T-helper 22 cell (primary cell): ENCODE measurements at regions not wholly inside any gene's neighbourhood (a gene's known extent, or its start where the extent isn't known, plus 50 kb on each side); places are given as distances from the start of the nearest gene placed in this dataset.
A peak's percentile ranks its signal among the peaks of the same experiment; 100 is the strongest.

ENCODE experiments used
- DNase-seq: peaks from one replicate; pipeline ENCODE4 v3.0.0-alpha.2; 2020; ENCODE audit warnings: low read depth

GRCh38 chrX:40314070-40314469, 216.3 kb upstream of the BCOR start:
- DNase-seq = no peak

DNA sequence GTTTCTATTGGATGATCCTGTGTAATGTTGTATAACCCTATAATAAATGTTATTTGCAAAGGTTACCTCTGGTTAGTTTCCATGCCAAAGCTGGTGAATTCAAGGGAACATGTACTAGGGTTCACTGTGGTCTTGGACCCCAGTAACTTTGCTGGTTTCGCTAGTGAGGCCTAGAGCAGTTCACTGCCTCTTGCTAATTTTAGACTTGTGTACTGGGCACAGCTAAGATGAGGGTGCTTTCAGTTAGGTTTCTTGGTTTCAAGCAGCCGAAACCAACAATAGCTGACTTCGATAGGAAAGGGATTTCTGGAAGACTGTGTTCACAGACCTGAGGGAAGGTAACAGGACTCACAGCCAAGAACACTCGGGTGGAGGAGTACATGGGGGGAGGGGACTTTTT, 215.5 kb upstream of the BCOR start:
- DNase-seq = no peak

DNA sequence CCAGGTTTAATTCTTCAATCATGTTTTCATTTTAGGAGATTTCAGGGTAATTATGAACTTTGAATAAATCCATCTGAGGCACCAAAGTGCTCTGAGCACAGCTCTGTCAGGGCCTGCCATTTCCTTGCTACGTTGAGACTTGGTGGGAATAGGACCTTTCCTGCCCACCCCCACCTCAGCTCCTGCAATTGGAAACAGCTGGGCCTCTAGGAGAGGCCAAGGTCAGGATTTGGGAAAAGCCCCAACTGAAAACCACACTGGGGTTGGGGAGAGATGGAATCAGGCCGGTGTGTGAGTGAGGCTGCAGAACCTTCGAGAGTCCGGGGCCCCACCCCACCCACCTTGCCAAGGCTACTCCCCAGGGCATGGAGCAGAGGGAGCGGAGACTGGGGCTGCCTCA, 212.7 kb upstream of the BCOR start:
- DNase-seq = no peak

DNA sequence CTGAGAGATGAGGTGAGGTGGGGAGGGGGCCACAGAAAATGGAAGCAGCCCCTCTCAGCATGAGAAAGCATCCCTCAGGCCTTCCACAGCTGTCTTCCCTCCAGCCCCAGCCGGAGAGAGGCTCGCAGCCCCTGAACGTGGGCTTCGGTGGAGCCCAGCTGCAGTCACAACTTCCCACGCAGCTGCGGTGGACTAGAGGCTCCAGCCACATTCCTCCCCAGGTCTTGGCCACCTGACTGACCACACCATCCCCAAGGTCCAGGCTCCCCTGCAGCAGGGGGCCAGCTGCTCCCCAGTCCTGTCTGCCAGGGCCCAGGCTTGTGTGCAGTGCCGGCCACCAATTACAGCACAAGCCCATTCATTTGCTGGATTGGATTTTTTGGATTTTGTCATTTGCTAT, 212.3 kb upstream of the BCOR start:
- DNase-seq = no peak

GRCh38 chrX:40307871-40308270, 210.1 kb upstream of the BCOR start:
- no peak for DNase-seq

GRCh38 chrX:40304115-40304514, 206.4 kb upstream of the BCOR start:
- no peak for DNase-seq

- no peak for DNase-seq
Observed at GRCh38 chrX:40303256-40304077, 205.7 kb upstream of the BCOR start.

DNA sequence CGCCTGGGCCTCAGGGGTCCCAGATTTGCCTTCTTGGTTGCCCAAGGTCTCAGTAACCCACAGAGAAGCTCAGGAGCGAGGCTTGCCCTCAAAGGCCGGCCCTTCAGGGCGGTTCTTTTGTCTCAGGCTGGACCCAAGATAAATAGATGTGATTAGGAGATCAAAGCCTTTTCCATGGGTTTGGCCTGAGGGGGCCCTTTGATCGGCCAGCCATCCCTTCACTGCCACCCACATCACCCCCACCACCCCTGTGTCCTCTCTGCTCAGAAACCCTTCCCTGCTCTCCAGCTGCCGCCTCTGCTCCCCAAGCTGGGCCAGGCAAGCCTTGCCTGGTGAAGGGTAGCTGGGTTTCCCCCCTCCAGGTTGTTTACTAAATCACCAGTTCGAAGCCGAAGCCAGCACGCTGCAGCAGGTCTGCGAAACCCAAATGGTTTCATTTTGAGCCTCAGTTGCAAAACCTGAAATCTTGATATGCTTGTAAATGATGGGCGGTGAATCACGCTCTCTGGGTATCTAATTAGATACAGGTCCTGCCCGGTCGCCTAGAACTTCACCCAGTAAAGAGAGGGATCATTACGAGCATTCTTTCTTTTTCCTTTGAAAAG, 202.6 kb upstream of the BCOR start:
- DNase-seq = no peak

DNA sequence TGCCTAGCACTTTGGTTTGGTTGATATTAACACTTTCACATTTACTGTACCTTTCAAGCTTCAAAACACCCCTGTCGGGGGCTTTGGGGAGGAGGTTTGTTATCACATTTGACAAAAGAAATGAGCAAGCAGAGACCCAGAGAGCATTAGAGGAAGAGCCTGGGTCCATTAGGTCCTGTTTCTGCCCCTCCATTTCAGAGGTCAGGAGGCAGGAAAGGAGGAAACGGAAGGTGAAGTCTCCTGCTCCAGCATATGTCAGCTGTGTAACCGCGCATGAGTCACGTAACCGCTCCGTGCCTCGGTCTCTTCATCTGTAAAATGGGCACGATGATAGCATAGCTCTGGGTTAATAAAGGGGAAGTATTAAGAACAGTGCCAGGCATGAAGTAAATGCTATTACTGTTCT, 201.9 kb upstream of the BCOR start:
- peak; percentile 27 for DNase-seq

GRCh38 chrX:40298572-40299479, 201.1 kb upstream of the BCOR start:
- no peak for DNase-seq

DNA sequence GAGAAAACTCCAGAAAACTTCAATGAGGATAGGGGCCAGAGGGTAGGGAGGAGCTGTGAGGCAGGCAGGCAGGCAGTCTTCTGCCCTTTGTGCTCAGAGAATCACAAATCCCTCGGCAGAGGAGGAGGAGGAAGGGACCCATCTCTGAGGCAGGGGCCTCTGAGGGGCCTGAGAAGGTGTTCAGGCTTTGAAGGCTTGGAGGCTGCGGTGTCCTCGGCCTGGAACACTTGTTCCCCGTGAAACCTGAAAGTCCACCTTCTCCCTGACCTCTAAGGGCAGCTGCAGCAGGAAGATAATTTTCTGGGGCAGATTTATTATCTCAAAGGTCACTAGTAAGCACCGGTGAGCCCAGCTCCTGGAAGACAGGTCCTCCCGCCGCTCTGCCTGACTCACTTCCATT, 200.3 kb upstream of the BCOR start:
- no peak for DNase-seq

DNA sequence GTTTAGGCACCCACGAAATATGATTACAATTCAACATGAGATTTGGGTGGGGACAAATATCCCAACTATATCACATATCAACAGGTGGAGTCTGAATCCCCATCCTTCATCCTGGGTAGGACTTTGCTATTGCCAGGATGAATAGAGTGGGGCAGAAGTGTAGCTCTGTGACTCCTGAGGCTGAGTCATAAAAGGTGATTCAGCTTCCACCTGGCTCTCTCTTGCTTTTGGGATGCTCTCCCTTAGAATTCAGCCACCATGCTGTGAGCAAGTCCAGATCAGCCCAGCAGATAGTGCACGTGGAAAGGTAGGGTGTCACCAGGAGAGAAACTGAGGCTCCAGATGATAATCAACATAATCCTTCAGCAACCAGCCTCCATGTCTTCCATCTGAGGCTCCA, 193.8 kb upstream of the BCOR start:
- no peak for DNase-seq

GRCh38 chrX:40290517-40290916, 192.8 kb upstream of the BCOR start:
- DNase-seq = no peak

DNA sequence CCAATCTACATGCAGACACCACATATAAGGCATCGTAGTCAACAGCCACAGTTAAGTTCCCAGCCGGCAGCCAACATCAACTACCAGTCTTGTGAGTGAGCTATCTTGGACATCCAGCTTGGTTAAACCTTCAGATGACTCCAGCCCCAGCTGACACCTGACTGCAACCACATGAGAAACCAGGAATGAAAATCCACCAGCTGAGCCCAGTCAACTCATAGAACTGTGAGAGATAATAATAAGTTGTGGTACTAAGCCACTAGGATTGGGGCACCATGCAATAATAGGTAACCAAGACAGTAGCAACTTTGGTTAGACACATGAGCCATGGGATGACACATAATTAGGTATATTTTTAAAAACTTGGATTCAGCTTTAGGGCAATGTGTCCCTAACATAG, 188.1 kb upstream of the BCOR start:
- no peak for DNase-seq

DNA sequence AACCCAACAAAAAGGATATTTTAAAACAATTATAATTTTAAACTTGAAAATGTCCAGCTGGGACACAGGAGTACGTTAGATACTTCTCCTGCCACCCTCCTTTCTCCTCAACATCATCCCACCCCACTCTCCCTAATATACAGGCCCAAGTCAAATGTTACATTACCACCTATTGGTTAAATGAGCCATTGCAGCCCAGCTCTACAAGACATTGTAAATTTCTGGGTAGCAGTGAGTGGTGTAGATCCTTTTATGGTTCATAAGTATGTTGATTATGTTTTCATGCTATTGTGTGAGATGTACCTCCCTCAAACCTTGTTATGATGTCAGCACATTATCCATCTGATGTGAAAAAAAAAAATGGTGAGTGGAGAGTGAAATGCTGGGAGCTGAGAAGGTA, 187.1 kb upstream of the BCOR start:
- no peak for DNase-seq

- no peak for DNase-seq
Observed at GRCh38 chrX:40283981-40284380, 186.2 kb upstream of the BCOR start.

- no peak for DNase-seq
Observed at GRCh38 chrX:40282946-40283660, 185.3 kb upstream of the BCOR start.

DNA sequence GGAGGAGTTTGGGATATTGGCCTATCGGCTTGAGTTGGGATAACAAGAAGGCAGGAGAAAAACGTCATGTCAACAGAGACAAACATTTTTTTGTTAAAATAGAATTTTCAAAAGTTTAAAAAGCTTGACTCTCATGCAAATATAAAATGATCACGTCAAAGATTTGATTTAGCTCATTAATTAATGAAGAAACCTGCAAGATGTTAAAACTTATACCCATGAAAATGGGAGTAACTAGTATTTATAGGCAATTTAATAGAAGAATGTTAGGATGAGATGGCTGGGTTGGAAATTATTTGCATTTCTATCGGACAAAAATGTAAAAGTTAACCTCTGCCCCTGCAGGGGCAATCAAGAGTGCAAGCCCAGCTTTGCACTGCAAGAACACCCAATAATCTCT, 184.6 kb upstream of the BCOR start:
- DNase-seq = no peak

DNA sequence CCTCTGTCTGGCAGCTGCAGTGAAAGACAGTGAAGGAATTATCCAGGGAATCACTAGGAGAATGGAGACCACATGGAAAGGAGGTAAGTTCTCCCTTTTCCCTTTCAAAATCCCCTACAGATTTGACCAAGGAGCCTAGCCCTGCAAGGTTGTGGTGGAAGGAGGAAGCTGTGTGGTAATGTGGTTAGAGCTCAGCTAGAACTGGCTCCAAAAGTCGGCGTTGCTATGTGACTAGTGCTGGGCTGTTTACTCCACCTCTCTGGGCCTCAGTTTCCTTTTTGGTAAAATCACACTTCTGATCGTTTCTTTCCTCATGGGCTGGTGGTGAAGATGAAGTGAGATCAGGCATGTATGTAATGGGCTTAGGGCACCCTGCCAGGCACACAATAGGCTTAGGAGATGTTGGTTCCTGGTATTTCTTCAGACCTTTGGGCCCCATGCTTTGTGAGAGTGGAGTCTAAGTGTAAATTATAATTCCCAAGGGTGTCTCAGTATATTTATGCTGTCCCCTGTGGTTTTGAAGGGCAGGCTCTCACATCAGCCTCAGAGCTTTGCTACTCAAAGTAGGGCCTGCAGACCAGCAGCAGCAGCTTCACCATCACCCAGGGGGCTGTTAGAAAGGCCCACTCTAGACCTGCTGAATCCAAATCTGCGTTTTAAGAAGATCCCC, 183.7 kb upstream of the BCOR start:
- DNase-seq = no peak

GRCh38 chrX:40279762-40280161, 182.0 kb upstream of the BCOR start:
- no peak for DNase-seq

DNA sequence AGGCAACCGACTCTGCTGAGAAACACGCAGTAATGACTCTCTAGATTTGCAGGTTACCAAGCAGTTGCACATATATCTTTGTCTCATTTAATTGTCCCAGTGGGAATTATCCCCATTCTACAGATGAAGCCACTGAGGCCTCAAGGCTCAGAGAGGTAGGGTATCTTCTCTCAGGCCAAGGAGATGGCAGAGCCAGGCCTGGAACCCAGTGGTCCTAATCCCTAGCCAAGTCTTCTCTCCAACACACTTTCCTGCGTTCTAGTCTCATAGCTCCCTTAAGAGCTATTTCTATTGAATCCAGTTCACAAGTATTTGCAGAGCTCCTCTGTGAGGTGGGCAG, 181.3 kb upstream of the BCOR start:
- DNase-seq = no peak
